NCI-H748 (cell line): ENCODE measurements at regions not wholly inside any gene's neighbourhood (a gene's known extent, or its start where the extent isn't known, plus 50 kb on each side); places are given as distances from the start of the nearest gene placed in this dataset.
A peak's percentile ranks its signal among the peaks of the same experiment; 100 is the strongest.
"Not testable (repeated sequence)": the region's sequence is repeated elsewhere in the genome, so short reads cannot be mapped to it uniquely, and the experiment has no call there.

Source experiments
- DNase-seq: peaks from one replicate; lab custom pipeline; 2025; ENCODE audit not compliant: unreplicated experiment; lab: John Stamatoyannopoulos, UW

- DNase-seq, result not testable (repeated sequence)
These were observed 1344.9 kb downstream of the RPIA start for GRCh38 chr2:90036335-90036734.

GRCh38 chr2:90039093-90039492 is 1347.6 kb downstream of the RPIA start:
- DNase-seq, result not testable (repeated sequence)

GRCh38 chr2:90047776-90048175 is 1356.3 kb downstream of the RPIA start:
- not testable (repeated sequence) for DNase-seq

- DNase-seq, result not testable (repeated sequence)
These were observed 1360.7 kb downstream of the RPIA start for GRCh38 chr2:90052113-90052631.

- DNase-seq, result peak; percentile 2
These were observed 1377.9 kb downstream of the RPIA start for GRCh38 chr2:90069290-90069894.

- no peak for DNase-seq
These were observed 1384.8 kb downstream of the RPIA start for GRCh38 chr2:90076311-90076710.

- no peak for DNase-seq
These were observed 1386.5 kb downstream of the RPIA start for GRCh38 chr2:90077948-90078347.

GRCh38 chr2:90079374-90079773 is 1387.9 kb downstream of the RPIA start:
- no peak for DNase-seq

- not testable (repeated sequence) for DNase-seq
These were observed 1396.3 kb downstream of the RPIA start for GRCh38 chr2:90087792-90088191.

- not testable (repeated sequence) for DNase-seq
These were observed 1402.2 kb downstream of the RPIA start for GRCh38 chr2:90093571-90094270.

- DNase-seq, result not testable (repeated sequence)
These were observed 1406.1 kb downstream of the RPIA start for GRCh38 chr2:90097617-90098016.

- not testable (repeated sequence) for DNase-seq
These were observed 1413.7 kb downstream of the RPIA start for GRCh38 chr2:90105142-90105541.

GRCh38 chr2:90123409-90123808 is 1431.9 kb downstream of the RPIA start:
- DNase-seq, result not testable (repeated sequence)

GRCh38 chr2:90139046-90139445 is 1447.6 kb downstream of the RPIA start:
- not testable (repeated sequence) for DNase-seq

- not testable (repeated sequence) for DNase-seq
These were observed 1450.1 kb downstream of the RPIA start for GRCh38 chr2:90141558-90141957.

- DNase-seq, result not testable (repeated sequence)
These were observed 1460.3 kb downstream of the RPIA start for GRCh38 chr2:90151805-90152204.

GRCh38 chr2:90170978-90171377 is 1479.5 kb downstream of the RPIA start:
- not testable (repeated sequence) for DNase-seq

- not testable (repeated sequence) for DNase-seq
These were observed 1481.6 kb downstream of the RPIA start for GRCh38 chr2:90173081-90173480.

- not testable (repeated sequence) for DNase-seq
These were observed 1488.1 kb downstream of the RPIA start for GRCh38 chr2:90179591-90179990.

- no peak for DNase-seq
These were observed 1516.1 kb downstream of the RPIA start for GRCh38 chr2:90207454-90208058.

- DNase-seq, result no peak
These were observed 1517.5 kb downstream of the RPIA start for GRCh38 chr2:90209009-90209408.

GRCh38 chr2:90209806-90210205 is 1518.3 kb downstream of the RPIA start:
- DNase-seq, result no peak
